GM23248 (cell line): ENCODE measurements at regions not wholly inside any gene's neighbourhood (a gene's known extent, or its start where the extent isn't known, plus 50 kb on each side); places are given as distances from the start of the nearest gene placed in this dataset.
"Not testable (repeated sequence)": the region's sequence is repeated elsewhere in the genome, so short reads cannot be mapped to it uniquely, and the experiment has no call there.

Source experiments
- EZH2 ChIP-seq: fragments of 200-600 bp; sonication (generic); IDR thresholded peaks from 2 replicates; pipeline ENCODE4 v1.6.1; 2018; ENCODE audit warnings: antibody characterized with exemption, mild to moderate bottlenecking; ENCODE audit not compliant: insufficient read depth, poor library complexity, severe bottlenecking
- EZH2phosphoT487 ChIP-seq: fragments of 200-600 bp; sonication (generic); IDR thresholded peaks from 2 replicates; pipeline ENCODE4 v1.6.1; 2018; ENCODE audit warnings: antibody characterized with exemption, moderate library complexity, mild to moderate bottlenecking, low read depth; ENCODE audit not compliant: insufficient read depth

- TF ChIP-seq EZH2, EZH2phosphoT487: not testable (repeated sequence)
Observed at GRCh38 chr9:40108465-40108864, 753.0 kb downstream of the SPATA31A1 start.
